Hepatocyte (in vitro differentiated cells): ENCODE measurements at regions not wholly inside any gene's neighbourhood (a gene's known extent, or its start where the extent isn't known, plus 50 kb on each side); places are given as distances from the start of the nearest gene placed in this dataset.

Experiments used
- CTCF ChIP-seq: fragments of 200-600 bp; sonication (generic); IDR thresholded peaks from 2 replicates; pipeline ENCODE4 v1.5.1; 2016; ENCODE audit warnings: antibody characterized with exemption, mild to moderate bottlenecking; ENCODE audit not compliant: poor library complexity
- EZH2 ChIP-seq: fragments of 200-600 bp; sonication (generic); IDR thresholded peaks from 2 replicates; pipeline ENCODE4 v1.6.1; 2016; ENCODE audit warnings: antibody characterized with exemption, mild to moderate bottlenecking, borderline replicate concordance

- TF ChIP-seq CTCF (no peak), EZH2 (no peak)
These were observed 237.3 kb upstream of the SALL3 start for GRCh38 chr18:78742218-78742745.
